Endodermal cell (in vitro differentiated cells): ENCODE measurements at regions not wholly inside any gene's neighbourhood (a gene's known extent, or its start where the extent isn't known, plus 50 kb on each side); places are given as distances from the start of the nearest gene placed in this dataset.

Source experiments
- DNase-seq: peaks from one replicate; pipeline ENCODE4 v3.0.0-alpha.2; 2017
- H3K27ac ChIP-seq: 2 replicates; pipeline ENCODE4 v1.5.1; 2013; ENCODE audit warnings: mild to moderate bottlenecking, low read depth, low read length, moderate library complexity
- H3K27me3 ChIP-seq: 2 replicates; pipeline ENCODE4 v1.6.1; 2013; ENCODE audit warnings: mild to moderate bottlenecking, low read length, moderate library complexity; ENCODE audit not compliant: insufficient read depth, control insufficient read depth, poor library complexity, severe bottlenecking
- H3K36me3 ChIP-seq: 2 replicates; pipeline ENCODE4 v1.7.0; 2013; ENCODE audit warnings: mild to moderate bottlenecking, low read length, moderate library complexity; ENCODE audit not compliant: control insufficient read depth, insufficient read depth
- H3K4me1 ChIP-seq: one replicate; pipeline ENCODE4 v1.7.0; 2013; ENCODE audit warnings: low read length; ENCODE audit not compliant: control insufficient read depth, insufficient read depth
- H3K4me3 ChIP-seq: 2 replicates; pipeline ENCODE4 v1.5.1; 2013; ENCODE audit warnings: mild to moderate bottlenecking, low read length, moderate library complexity
- H3K9ac ChIP-seq: 2 replicates; pipeline ENCODE4 v1.6.1; 2013; ENCODE audit warnings: mild to moderate bottlenecking, low read length, moderate library complexity; ENCODE audit not compliant: poor library complexity, severe bottlenecking; ENCODE audit errors: extremely low read depth
- H3K9me3 ChIP-seq: 2 replicates; pipeline ENCODE4 v1.6.1; 2013; ENCODE audit warnings: mild to moderate bottlenecking, low read length, moderate library complexity; ENCODE audit not compliant: control insufficient read depth
- H3K27ac Mint-ChIP-seq: 2 replicates; pipeline ENCODE4 v1.8.0; 2020; ENCODE audit warnings: mixed read lengths
- H3K27me3 Mint-ChIP-seq: 2 replicates; pipeline ENCODE4 v1.8.0; 2021; ENCODE audit warnings: mild to moderate bottlenecking, mixed read lengths; ENCODE audit not compliant: insufficient read depth
- H3K36me3 Mint-ChIP-seq: 2 replicates; pipeline ENCODE4 v1.8.0; 2020; ENCODE audit warnings: low read depth, mixed read lengths
- H3K4me1 Mint-ChIP-seq: 2 replicates; pipeline ENCODE4 v1.8.0; 2020; ENCODE audit warnings: mixed read lengths
- H3K4me3 Mint-ChIP-seq: 2 replicates; pipeline ENCODE4 v1.8.0; 2020; ENCODE audit warnings: mild to moderate bottlenecking, moderate library complexity, mixed read lengths
- H3K9me3 Mint-ChIP-seq: 2 replicates; pipeline ENCODE4 v1.8.0; 2020; ENCODE audit warnings: mild to moderate bottlenecking, mixed read lengths
- CTCF ChIP-seq: fragments of 200-600 bp; sonication (generic); conservative IDR thresholded peaks from 2 replicates; pipeline ENCODE4 v1.5.0; 2021; ENCODE audit warnings: antibody characterized with exemption, mild to moderate bottlenecking
- WGBS, 2 experiments: methylation state at CpG; one replicate each; pipeline versions ENCODE4 v1.1.5 to v1.1.7; 2013; ENCODE audit warnings: missing lambda C conversion rate in 2 of 2, mixed read lengths in 1 of 2; ENCODE audit not compliant: insufficient coverage in 1 of 2, insufficient read length in 1 of 2; 5-methylcytosine and 5-hydroxymethylcytosine counted together

GRCh38 chr16:49081086-49081485 is 200.6 kb downstream of the CBLN1 start:
- H3K9ac ChIP-seq, result no peak overlapping the region
- H3K27ac Mint-ChIP-seq, result no peak overlapping the region
- no peaks in the 10 kb centered on the region for H3K4me1 ChIP-seq
- no peak overlapping the region for H3K4me3 Mint-ChIP-seq
- peaks cover 9% of the 10 kb centered on the region for H3K9me3 Mint-ChIP-seq
- no peak for TF ChIP-seq CTCF
- peaks cover 2% of the 10 kb centered on the region for H3K27me3 Mint-ChIP-seq
- H3K27me3 ChIP-seq, result no peaks in the 10 kb centered on the region
- no peak overlapping the region for H3K27ac ChIP-seq
- no peak for DNase-seq
- H3K9me3 ChIP-seq, result peaks cover 10% of the 10 kb centered on the region
- no peaks in the 10 kb centered on the region for H3K36me3 Mint-ChIP-seq
- no peaks in the 10 kb centered on the region for H3K36me3 ChIP-seq
- 90 to 94% methylated on average over 11 of the region's 11 CpGs for WGBS, 2 experiments
- H3K4me1 Mint-ChIP-seq, result no peaks in the 10 kb centered on the region
- no peak overlapping the region for H3K4me3 ChIP-seq

- Histone ChIP-seq H3K4me3 (no peak overlapping the region), H3K9me3 (no peaks in the 10 kb centered on the region), H3K4me1 (no peaks in the 10 kb centered on the region), H3K27ac (no peak overlapping the region), H3K36me3 (no peaks in the 10 kb centered on the region), H3K27me3 (no peaks in the 10 kb centered on the region), H3K9ac (no peak overlapping the region)
- no peaks in the 10 kb centered on the region for H3K9me3 Mint-ChIP-seq
- peaks cover 2% of the 10 kb centered on the region for H3K27me3 Mint-ChIP-seq
- H3K36me3 Mint-ChIP-seq, result no peaks in the 10 kb centered on the region
- H3K4me3 Mint-ChIP-seq, result no peak overlapping the region
- no peak for TF ChIP-seq CTCF
- WGBS, 2 experiments, result 90 to 93% methylated on average over 5 to 7 of the region's 7 CpGs
- H3K4me1 Mint-ChIP-seq, result no peaks in the 10 kb centered on the region
- DNase-seq, result no peak
- H3K27ac Mint-ChIP-seq, result no peak overlapping the region
Observed at GRCh38 chr16:49078571-49078970, 203.1 kb downstream of the CBLN1 start.

GRCh38 chr16:49078104-49078503 is 203.5 kb downstream of the CBLN1 start:
- Mint-ChIP-seq H3K9me3 (no peaks in the 10 kb centered on the region), H3K27me3 (peaks cover 2% of the 10 kb centered on the region), H3K4me1 (no peaks in the 10 kb centered on the region), H3K36me3 (no peaks in the 10 kb centered on the region), H3K27ac (no peak overlapping the region), H3K4me3 (no peak overlapping the region)
- H3K4me3 ChIP-seq, result no peak overlapping the region
- H3K9me3 ChIP-seq, result no peaks in the 10 kb centered on the region
- no peak for DNase-seq
- H3K27me3 ChIP-seq, result no peaks in the 10 kb centered on the region
- no peaks in the 10 kb centered on the region for H3K36me3 ChIP-seq
- H3K4me1 ChIP-seq, result no peaks in the 10 kb centered on the region
- TF ChIP-seq CTCF, result no peak
- H3K27ac ChIP-seq, result no peak overlapping the region
- WGBS, 2 experiments, result no CpG with 5 or more reads among the region's 1 CpG
- no peak overlapping the region for H3K9ac ChIP-seq
